22Rv1 (cell line): ENCODE measurements at regions not wholly inside any gene's neighbourhood (a gene's known extent, or its start where the extent isn't known, plus 50 kb on each side); places are given as distances from the start of the nearest gene placed in this dataset.

ENCODE experiments used
- H3K27ac ChIP-seq: fragments of 450-650 bp; 2 replicates; pipeline ENCODE4 v1.5.1; 2017
- CTCF ChIP-seq: fragments of 450-650 bp; IDR thresholded peaks from 2 replicates; pipeline ENCODE4 v1.5.1; 2017; ENCODE audit warnings: mild to moderate bottlenecking
- ZFX ChIP-seq: fragments of 450-650 bp; IDR thresholded peaks from 2 replicates; pipeline ENCODE4 v1.6.1; 2017; ENCODE audit warnings: antibody characterized with exemption, borderline replicate concordance

- H3K27ac ChIP-seq, result no peak overlapping the region
- no peak for TF ChIP-seq ZFX
- no peak for TF ChIP-seq CTCF
Measured at GRCh38 chr15:31782951-31783350, 247.4 kb upstream of the CHRNA7 start.

GRCh38 chr15:31786360-31786759 lies 244.0 kb upstream of the CHRNA7 start:
- TF ChIP-seq ZFX (no peak), CTCF (no peak)
- no peak overlapping the region for H3K27ac ChIP-seq

GRCh38 chr15:31788104-31788503 lies 242.2 kb upstream of the CHRNA7 start:
- TF ChIP-seq CTCF (no peak), ZFX (no peak)
- H3K27ac ChIP-seq, result no peak overlapping the region

DNA sequence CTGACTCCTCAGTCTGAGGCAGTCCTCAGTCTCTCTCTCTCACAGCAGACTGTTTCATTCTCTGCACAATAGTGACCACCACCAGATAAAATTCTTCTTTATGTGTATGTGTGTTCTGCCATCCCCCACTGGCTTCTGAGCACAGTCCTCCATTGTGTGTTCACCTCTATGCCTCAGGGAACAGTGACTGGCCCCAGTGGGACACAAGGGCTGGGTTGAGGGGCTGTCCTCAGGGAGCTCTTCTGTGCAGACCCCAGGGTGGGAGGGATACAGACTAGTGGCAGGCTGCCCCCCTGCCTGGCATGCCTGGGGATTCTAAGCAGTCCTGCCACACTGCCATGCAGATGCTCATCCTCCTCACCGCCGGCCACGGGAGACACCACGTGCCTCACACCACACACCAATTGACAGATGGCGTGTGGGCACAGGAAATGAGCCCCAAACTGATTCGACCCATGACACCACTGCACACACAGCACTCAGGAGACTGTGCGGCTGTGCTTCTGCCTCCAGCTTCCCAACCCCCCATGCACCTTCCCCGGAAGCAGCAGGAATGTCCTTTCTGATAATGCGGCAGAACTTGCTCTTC lies 237.6 kb upstream of the CHRNA7 start:
- H3K27ac ChIP-seq, result no peak overlapping the region
- TF ChIP-seq ZFX (no peak), CTCF (no peak)

DNA sequence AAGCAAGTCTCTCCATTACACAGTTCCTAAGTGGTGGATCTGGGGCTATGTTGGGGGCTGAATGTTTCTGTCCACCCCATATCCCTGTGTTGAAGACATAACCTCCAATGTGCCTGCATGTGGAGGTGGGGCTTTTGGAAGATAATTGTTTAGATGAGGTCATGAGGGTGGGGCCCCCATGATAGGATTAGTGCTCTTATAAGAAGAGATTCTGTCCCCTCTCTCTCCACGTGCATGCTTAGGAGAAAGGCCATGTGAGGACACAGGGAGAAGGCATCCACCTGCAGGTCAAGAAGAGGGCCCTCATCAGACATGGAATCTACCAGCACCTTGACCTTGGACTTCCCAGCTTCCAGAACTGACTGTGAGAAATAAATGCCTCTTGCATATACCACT lies 231.0 kb upstream of the CHRNA7 start:
- no peak overlapping the region for H3K27ac ChIP-seq
- TF ChIP-seq CTCF (no peak), ZFX (no peak)

GRCh38 chr15:31799715-31800321 lies 230.5 kb upstream of the CHRNA7 start:
- TF ChIP-seq ZFX (no peak), CTCF (no peak)

GRCh38 chr15:31801152-31801551 lies 229.2 kb upstream of the CHRNA7 start:
- no peak overlapping the region for H3K27ac ChIP-seq
- TF ChIP-seq CTCF (no peak), ZFX (no peak)

More at GRCh38 chr15:31799715-31800321, 230.5 kb upstream of the CHRNA7 start:
- H3K27ac ChIP-seq, result no peak overlapping the region
